ENCODE measurements at regions not wholly inside any gene's neighbourhood (a gene's known extent, or its start where the extent isn't known, plus 50 kb on each side); places are given as distances from the start of the nearest gene placed in this dataset.
"Not testable (repeated sequence)": the region's sequence is repeated elsewhere in the genome, so short reads cannot be mapped to it uniquely, and the experiment has no call there.

DNA sequence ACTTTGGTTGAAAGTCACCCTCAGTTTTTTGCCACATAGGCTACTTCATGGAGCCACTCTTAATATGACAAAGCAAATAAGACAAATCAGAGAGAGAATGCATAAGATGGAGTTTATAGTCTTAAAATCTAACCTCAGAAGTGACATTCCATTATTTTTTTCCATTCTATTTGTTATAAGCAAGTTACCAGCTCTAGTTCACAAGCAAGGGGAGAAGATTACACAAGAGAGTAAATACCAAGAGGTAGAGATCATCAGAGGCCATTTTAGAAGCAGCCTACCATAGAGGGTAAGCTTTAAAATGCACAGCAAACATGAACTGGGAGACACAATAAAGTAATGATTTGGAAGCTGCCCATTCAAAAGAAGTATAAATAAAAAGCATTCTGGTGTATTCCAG is 651.3 kb upstream of the MEF2C start:
- no peak overlapping the region for H2AFZ ChIP-seq (ENCODE audit: low read depth, low read length)
- no peaks in the 10 kb centered on the region for H4K20me1 ChIP-seq (ENCODE audit: insufficient read depth)
- H3K36me3 ChIP-seq (ENCODE audit: insufficient read depth, low read length) = no peaks in the 10 kb centered on the region
- no peaks in the 10 kb centered on the region for H3K9me3 ChIP-seq (ENCODE audit: low read length)
- no peaks in the 10 kb centered on the region for H3K27me3 ChIP-seq (ENCODE audit: insufficient read depth, low read depth, low read length)
- H3K9ac ChIP-seq (ENCODE audit: low read length) = no peak overlapping the region
- TF ChIP-seq TAF1 (IDR thresholded peaks at IDR 0.05; ENCODE audit: low read depth) (no peak), EP300 (conservative IDR thresholded peaks at IDR 0.05; ENCODE audit: poor library complexity, severe bottlenecking) (no peak), MXI1 (conservative IDR thresholded peaks at IDR 0.05; ENCODE audit: poor library complexity, severe bottlenecking) (no peak), POLR2AphosphoS5 (IDR thresholded peaks at IDR 0.05) (no peak), RAD21 (conservative IDR thresholded peaks at IDR 0.05) (no peak), EZH2 (IDR thresholded peaks at IDR 0.05; ENCODE audit: borderline replicate concordance, insufficient read depth, low read length, poor library complexity, severe bottlenecking) (no peak), SMC3 (conservative IDR thresholded peaks at IDR 0.05; ENCODE audit: poor library complexity) (no peak)
- TF ChIP-seq, protein P1, sequence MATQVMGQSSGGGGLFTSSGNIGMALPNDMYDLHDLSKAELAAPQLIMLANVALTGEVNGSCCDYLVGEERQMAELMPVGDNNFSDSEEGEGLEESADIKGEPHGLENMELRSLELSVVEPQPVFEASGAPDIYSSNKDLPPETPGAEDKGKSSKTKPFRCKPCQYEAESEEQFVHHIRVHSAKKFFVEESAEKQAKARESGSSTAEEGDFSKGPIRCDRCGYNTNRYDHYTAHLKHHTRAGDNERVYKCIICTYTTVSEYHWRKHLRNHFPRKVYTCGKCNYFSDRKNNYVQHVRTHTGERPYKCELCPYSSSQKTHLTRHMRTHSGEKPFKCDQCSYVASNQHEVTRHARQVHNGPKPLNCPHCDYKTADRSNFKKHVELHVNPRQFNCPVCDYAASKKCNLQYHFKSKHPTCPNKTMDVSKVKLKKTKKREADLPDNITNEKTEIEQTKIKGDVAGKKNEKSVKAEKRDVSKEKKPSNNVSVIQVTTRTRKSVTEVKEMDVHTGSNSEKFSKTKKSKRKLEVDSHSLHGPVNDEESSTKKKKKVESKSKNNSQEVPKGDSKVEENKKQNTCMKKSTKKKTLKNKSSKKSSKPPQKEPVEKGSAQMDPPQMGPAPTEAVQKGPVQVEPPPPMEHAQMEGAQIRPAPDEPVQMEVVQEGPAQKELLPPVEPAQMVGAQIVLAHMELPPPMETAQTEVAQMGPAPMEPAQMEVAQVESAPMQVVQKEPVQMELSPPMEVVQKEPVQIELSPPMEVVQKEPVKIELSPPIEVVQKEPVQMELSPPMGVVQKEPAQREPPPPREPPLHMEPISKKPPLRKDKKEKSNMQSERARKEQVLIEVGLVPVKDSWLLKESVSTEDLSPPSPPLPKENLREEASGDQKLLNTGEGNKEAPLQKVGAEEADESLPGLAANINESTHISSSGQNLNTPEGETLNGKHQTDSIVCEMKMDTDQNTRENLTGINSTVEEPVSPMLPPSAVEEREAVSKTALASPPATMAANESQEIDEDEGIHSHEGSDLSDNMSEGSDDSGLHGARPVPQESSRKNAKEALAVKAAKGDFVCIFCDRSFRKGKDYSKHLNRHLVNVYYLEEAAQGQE (IDR thresholded peaks at IDR 0.05; ENCODE audit: borderline replicate concordance) = no peak
- TF ChIP-seq, protein P2, sequence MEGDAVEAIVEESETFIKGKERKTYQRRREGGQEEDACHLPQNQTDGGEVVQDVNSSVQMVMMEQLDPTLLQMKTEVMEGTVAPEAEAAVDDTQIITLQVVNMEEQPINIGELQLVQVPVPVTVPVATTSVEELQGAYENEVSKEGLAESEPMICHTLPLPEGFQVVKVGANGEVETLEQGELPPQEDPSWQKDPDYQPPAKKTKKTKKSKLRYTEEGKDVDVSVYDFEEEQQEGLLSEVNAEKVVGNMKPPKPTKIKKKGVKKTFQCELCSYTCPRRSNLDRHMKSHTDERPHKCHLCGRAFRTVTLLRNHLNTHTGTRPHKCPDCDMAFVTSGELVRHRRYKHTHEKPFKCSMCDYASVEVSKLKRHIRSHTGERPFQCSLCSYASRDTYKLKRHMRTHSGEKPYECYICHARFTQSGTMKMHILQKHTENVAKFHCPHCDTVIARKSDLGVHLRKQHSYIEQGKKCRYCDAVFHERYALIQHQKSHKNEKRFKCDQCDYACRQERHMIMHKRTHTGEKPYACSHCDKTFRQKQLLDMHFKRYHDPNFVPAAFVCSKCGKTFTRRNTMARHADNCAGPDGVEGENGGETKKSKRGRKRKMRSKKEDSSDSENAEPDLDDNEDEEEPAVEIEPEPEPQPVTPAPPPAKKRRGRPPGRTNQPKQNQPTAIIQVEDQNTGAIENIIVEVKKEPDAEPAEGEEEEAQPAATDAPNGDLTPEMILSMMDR (IDR thresholded peaks at IDR 0.05; ENCODE audit: poor library complexity, severe bottlenecking) = no peak
- H3K4me2 ChIP-seq (ENCODE audit: low read length) = no peak overlapping the region
- no peaks in the 10 kb centered on the region for H3K9me2 ChIP-seq (ENCODE audit: insufficient read depth, low read length)
- H3K4me3 ChIP-seq (ENCODE audit: low read length) = no peak overlapping the region
- no peaks in the 10 kb centered on the region for H3K79me2 ChIP-seq (replicated peaks; ENCODE audit: insufficient read depth, low read length)
- H3F3A ChIP-seq (ENCODE audit: insufficient read depth, low read length, poor library complexity, severe bottlenecking) = no peaks in the 10 kb centered on the region
- H3K27ac ChIP-seq (ENCODE audit: low read length) = no peak overlapping the region

GRCh38 chr5:89524785-89525184 is 641.8 kb upstream of the MEF2C start:
- Histone ChIP-seq H3K27ac (ENCODE audit: low read length) (no peak overlapping the region), H3K27me3 (ENCODE audit: insufficient read depth, low read depth, low read length) (no peaks in the 10 kb centered on the region), H3F3A (ENCODE audit: insufficient read depth, low read length, poor library complexity, severe bottlenecking) (no peaks in the 10 kb centered on the region), H3K4me3 (ENCODE audit: low read length) (no peak overlapping the region), H3K9me2 (ENCODE audit: insufficient read depth, low read length) (no peaks in the 10 kb centered on the region), H3K4me2 (ENCODE audit: low read length) (no peak overlapping the region), H3K9ac (ENCODE audit: low read length) (no peak overlapping the region), H2AFZ (ENCODE audit: low read depth, low read length) (no peak overlapping the region), H4K20me1 (ENCODE audit: insufficient read depth) (no peaks in the 10 kb centered on the region), H3K9me3 (ENCODE audit: low read length) (no peaks in the 10 kb centered on the region), H3K36me3 (ENCODE audit: insufficient read depth, low read length) (no peaks in the 10 kb centered on the region), H3K79me2 (replicated peaks; ENCODE audit: insufficient read depth, low read length) (no peaks in the 10 kb centered on the region)
- TF ChIP-seq, protein P1 (IDR thresholded peaks at IDR 0.05; ENCODE audit: borderline replicate concordance) = no peak
- TF ChIP-seq RAD21 (conservative IDR thresholded peaks at IDR 0.05) (no peak), POLR2AphosphoS5 (IDR thresholded peaks at IDR 0.05) (no peak), EP300 (conservative IDR thresholded peaks at IDR 0.05; ENCODE audit: poor library complexity, severe bottlenecking) (no peak), EZH2 (IDR thresholded peaks at IDR 0.05; ENCODE audit: borderline replicate concordance, insufficient read depth, low read length, poor library complexity, severe bottlenecking) (no peak), TAF1 (IDR thresholded peaks at IDR 0.05; ENCODE audit: low read depth) (no peak), SMC3 (conservative IDR thresholded peaks at IDR 0.05; ENCODE audit: poor library complexity) (no peak), MXI1 (conservative IDR thresholded peaks at IDR 0.05; ENCODE audit: poor library complexity, severe bottlenecking) (no peak)

GRCh38 chr5:89523867-89524266 is 640.9 kb upstream of the MEF2C start:
- not testable (repeated sequence) for H3K9me3 ChIP-seq (ENCODE audit: low read length); H3K79me2 ChIP-seq (replicated peaks; ENCODE audit: insufficient read depth, low read length); H3F3A ChIP-seq (ENCODE audit: insufficient read depth, low read length, poor library complexity, severe bottlenecking); H2AFZ ChIP-seq (ENCODE audit: low read depth, low read length); H3K27ac ChIP-seq (ENCODE audit: low read length); H3K9me2 ChIP-seq (ENCODE audit: insufficient read depth, low read length); H3K9ac ChIP-seq (ENCODE audit: low read length); H4K20me1 ChIP-seq (ENCODE audit: insufficient read depth); H3K36me3 ChIP-seq (ENCODE audit: insufficient read depth, low read length); H3K27me3 ChIP-seq (ENCODE audit: insufficient read depth, low read depth, low read length); H3K4me3 ChIP-seq (ENCODE audit: low read length); H3K4me2 ChIP-seq (ENCODE audit: low read length)

All from neural cell (in vitro differentiated cells).